GM21367 (cell line): ENCODE measurements at regions not wholly inside any gene's neighbourhood (a gene's known extent, or its start where the extent isn't known, plus 50 kb on each side); places are given as distances from the start of the nearest gene placed in this dataset.
"Not testable (repeated sequence)": the region's sequence is repeated elsewhere in the genome, so short reads cannot be mapped to it uniquely, and the experiment has no call there.

Experiments used
- ATAC-seq: cut with Tn5 transposase; IDR thresholded peaks from one replicate; pipeline ENCODE4 v1.9.1; 2021; ENCODE audit not compliant: unreplicated experiment

- ATAC-seq = no peak
Measured at GRCh38 chrX:150205011-150205410, 158.1 kb upstream of the MAMLD1 start.

DNA sequence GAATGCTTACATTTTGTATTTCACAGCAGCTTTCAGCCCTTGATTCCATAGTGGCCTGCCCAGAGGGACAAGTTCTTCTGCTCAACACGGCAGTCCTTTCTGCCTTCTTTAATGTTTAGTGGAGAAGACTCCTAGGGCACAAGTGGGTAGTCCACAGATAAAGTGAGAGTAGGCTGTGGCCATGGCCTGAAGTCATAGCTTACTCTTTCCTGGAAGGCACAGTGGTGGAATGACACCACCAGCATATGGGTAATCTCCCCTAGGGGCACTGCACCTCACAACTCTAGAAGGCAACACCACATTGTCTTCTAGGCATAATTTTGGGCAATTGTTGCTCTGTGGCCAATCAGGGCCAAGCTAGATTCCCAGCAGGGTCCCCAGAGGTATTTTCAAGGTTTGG is 155.4 kb upstream of the MAMLD1 start:
- ATAC-seq = no peak

DNA sequence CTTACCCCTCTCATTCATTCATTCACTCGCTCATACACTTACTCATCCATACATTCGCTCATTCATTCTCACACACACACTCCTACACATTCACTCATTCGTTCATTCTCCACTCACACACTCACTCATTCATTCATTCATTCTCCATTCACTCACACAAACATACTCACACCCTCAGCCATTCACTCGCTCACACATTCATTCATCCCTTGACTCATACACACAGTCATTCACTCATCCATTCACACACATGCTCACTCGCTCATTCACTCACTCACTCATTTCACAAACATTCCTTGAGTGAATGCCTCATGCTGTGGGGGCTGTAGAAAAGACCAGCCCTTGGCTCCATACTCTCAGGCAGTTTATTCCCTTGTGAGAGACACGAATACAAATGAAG is 151.1 kb upstream of the MAMLD1 start:
- ATAC-seq = no peak

DNA sequence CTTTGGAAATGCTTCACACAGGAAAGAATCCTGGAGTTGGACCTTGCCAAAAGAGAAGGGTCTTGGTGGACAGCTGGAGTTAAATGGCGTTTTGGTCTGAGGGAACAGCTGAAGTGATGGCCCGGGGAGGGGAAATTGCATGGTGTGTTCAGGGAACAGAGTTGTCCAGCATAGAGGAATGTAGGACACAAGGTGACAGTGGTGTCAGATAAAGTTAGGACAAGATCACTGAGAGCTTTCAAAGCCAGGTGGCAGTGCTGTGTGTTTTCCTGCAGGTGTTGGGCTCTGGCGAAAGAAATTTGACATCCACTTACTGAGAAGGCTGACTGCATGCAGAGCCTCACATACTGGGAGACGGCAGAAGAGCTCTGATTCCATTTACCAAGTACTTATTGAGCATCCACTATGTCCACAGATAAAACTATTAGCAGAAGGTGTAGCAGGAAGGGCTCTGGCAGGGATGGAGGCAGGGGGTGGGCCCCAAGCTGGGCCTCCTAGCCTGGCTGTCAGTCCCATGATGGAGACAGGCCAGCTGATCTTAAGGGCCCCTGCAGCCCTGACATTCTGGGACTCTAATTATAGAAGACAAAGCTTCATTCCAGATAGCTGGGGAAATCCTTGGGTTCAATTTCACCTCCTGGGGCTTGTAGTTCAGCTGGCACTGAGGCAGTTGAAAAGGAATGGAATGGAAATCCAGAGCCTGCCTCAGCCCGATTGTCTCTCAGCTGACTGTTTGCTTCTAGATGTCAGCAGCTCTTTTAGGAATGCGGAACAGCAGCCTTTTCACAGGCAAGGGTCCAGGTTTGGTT is 150.2 kb upstream of the MAMLD1 start:
- ATAC-seq = no peak

GRCh38 chrX:150213481-150214030 is 149.6 kb upstream of the MAMLD1 start:
- no peak for ATAC-seq

DNA sequence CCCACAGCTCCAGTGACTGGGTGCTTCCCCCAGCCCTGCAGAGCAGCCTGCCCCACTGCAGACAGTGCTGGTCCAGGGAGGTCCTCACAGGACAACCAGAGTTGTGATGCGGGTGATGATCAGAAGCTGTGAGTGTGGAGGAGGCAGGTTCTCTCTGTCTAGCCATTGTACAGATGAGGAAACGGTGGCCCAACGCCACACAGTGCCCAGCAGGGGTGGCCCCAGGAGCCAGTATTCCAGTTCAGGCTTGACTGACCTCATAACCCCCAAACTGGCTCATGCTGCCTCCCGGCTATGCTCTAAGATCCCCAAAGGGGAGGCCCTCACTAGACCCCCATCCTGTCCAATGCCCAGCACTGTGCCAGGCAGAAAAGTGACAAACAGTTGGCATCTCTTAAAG is 147.1 kb upstream of the MAMLD1 start:
- not testable (repeated sequence) for ATAC-seq

DNA sequence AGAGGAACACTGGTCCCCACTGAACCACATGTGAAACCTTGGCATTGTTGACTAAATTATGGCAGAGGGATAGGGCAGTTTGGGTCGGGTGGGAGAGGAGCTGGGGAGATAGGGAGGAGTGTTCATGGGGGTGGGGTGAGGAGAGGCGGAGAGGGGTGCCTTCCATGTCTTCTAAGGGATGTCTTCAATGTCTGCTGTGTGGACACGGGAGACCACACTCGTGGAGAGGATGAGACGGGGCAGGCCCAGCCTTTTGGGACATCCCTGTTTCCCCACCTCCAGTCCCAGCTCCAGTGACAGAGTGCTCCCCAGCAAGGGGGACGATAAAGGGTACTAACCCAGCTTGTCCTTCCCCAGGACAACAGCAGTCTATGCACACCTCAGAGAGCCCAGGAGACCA is 146.4 kb upstream of the MAMLD1 start:
- no peak for ATAC-seq

DNA sequence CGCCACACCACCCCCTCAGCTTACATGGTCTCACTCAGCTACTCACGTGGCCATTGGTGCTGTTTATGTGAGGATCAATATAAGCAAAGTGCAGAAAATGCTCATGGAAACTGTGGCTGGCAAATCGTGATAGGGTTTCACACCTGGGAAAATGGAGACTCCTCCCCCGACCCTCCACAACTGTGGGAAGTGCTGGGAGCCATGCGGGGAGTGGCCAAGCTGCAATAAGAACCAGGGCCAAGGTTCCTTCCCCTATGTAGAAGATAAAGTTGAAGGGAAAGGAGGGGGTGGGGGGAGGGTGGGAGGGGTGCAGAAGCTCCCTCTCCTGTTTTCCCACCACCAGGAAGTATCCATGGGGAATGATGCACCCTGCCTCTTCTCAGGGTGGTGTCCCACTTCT is 145.5 kb upstream of the MAMLD1 start:
- no peak for ATAC-seq

DNA sequence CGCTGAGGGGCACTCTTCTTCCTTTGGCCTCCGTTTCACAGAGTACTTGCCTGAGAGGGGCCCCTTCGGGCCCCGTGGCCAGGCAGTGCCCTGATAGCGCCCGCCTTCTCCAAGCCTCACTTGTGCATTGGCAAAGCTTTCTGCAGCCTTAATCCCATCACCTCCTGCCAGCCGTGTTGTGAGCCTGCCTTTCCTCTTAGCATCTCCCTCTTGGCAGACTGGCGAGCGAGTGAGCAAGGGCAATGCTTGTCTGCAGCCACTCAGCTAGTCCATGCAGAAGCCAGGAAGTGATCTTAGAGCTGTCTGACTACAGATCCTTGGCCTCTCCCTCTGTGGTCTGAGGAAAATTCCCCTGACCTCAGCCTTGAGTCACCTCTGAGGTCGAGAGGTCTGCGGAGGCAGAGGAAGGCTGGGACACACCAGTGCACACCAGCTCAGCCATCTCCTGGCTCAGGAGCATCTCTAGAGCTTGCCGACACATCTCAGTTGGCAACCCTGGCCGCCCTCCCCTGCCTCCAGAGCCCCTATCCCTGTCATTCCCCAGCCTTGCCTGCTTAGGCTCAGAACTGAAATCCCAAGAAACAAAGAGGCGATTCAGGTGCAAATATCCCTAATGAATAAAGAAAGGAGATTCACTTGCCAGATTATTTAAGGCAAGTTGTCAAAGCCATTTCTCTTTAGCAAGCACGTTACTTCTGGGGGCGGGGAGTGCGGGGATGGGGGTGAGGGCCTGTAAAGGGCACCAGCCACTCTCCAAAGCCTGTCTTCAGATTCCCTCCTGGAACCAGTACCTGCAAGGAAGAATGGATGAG is 143.5 kb upstream of the MAMLD1 start:
- no peak for ATAC-seq

DNA sequence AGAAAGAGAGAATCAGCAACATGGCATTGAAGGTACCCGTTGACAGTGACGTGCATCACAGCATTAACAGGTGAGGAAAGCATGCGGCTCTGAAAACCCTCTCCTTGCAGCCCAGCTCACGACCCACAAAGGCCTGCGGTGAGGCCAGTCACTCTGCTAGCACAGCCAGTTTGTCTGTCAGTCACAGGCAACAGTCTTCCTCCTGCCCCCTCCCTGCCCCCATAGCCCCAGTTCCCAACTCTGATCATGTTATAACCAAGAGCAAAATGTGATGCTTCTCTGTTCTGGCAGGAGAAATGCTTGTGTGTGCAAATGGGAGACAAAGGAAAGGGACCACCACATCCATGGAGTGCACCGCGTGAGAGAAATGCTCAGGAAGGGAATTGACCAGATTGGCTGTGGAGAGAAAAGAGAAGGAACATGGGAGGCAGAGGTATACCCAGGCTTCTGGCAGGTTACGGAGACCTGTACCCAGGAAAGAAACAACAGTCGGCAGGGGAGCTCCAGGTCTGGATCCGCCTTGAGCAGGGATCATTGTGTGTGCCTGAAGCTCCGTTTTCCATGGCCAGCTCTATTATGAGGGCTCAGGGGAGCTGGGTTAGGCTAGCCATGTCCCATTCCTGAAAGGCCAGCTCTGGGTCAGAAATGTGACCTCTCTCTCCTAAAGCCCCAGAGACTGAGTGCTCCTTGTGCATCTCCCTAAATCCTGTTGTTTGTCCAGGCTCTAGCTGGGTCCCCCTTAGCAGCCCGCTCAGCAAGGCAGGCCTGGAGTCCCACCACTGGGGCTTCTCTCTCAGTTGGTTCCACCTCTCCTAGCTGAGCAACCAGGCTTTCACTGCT is 139.7 kb upstream of the MAMLD1 start:
- ATAC-seq = no peak

- no peak for ATAC-seq
Measured at GRCh38 chrX:150224676-150225075, 138.4 kb upstream of the MAMLD1 start.

GRCh38 chrX:150225266-150225665 is 137.9 kb upstream of the MAMLD1 start:
- ATAC-seq = no peak

- no peak for ATAC-seq
Measured at GRCh38 chrX:150225756-150226155, 137.4 kb upstream of the MAMLD1 start.

DNA sequence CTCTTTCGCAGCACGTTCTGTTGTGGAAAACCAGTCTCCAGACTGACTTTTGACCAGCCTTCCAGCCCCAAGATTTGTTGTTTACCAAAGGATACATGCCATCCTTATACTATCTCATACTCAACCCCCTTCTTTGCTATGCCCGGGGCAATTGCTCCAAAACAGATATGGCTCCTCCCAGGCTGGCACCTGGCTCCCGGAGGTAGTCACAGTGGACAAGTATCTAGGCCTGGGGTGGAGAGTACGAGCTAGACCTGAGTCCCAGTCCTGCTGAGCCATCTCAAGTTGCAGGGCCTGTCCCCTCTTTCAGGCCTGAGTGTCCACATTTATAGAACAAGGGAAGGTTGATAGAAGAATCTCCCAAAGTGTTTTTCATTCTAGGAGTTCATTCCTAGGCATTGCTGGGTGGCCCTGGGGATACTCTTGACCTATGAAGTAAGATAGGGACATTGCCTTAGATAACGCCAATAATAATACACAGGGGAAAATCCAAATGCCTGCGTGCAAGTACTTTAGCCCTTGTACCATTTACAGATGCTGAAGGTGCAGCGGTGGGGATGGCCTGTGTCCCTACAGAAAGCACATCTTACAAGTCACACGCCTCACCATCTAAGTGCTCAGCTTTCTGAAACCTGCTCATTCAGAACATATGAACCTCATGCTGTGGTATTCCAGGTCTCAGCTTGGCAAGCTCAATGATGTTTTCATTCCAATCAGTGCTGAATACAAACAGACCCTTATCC is 136.7 kb upstream of the MAMLD1 start:
- ATAC-seq = no peak

DNA sequence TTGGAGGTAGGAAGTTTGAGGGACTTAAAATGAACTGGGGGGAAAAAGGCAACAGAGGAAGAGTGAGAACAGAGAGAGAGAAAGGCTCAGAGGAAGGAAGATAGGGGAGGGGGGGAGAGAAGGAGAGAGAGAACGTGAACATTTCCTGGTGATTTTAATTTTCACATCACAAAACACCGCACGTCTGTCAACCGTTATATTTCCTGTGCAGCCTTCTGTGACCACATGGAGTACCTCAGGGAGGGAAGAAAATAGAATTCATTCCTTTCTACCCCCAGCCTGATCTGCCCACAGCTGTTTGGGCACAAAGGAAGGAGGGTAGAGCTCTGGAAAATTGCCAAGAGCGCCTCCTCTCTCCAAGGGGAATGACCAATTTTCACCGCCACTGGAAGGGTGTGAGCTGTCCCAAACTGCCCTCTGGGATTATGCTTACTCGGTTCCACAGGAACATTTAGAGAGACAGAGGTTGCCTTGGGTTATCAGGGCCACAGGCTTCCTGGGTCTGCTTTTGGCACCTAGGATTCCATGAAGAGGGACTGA is 135.7 kb upstream of the MAMLD1 start:
- ATAC-seq = no peak

DNA sequence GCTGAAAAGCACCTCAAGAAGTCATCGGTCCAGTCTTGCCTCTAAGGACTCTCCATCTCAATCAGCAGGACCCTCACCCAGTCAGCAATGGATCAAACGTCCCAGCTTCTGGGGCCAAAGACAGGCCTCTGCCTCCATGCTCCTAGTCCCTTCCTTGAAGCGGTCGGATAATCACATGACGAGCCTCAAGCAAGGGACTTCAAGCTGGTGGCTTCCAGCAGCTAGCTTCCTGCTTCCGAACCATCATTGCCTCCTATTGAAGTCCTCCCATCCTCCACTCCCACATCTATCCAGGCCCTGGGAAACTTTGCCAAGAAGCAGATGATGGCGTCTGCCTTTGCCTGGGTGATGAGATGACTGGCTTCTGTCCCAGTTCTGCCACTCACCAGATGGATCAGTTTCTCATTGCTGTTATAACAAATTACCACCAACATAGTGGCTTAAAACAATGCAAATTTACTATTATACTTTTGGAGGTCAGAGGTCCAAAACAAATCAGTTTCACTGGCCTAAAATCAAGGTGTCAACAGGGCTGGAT is 135.2 kb upstream of the MAMLD1 start:
- no peak for ATAC-seq

GRCh38 chrX:150228431-150228830 is 134.7 kb upstream of the MAMLD1 start:
- no peak for ATAC-seq

DNA sequence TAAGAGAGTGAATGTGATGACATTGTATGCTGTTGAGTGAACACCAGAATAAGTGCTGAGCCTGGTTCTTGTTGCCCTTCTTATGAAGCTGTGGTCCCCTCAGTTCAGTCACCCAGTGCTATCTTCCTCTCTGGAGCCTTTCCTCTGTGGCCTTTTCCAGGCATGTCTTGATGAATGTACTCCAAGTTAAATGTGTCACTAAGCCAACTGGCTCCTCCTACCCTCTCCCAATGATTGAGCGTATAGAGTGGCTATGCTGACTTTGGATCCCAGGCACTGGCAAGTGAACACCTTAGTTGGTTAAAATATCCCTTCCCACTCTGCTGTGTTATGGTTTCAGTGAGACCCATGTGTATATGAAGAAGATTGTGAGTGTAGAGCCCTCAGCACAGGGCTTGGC is 134.1 kb upstream of the MAMLD1 start:
- no peak for ATAC-seq

- ATAC-seq = no peak
Measured at GRCh38 chrX:150229481-150229880, 133.6 kb upstream of the MAMLD1 start.

GRCh38 chrX:150230952-150231351 is 132.2 kb upstream of the MAMLD1 start:
- ATAC-seq = not testable (repeated sequence)
